Gastroesophageal sphincter (tissue), 3 donors: ENCODE measurements at regions not wholly inside any gene's neighbourhood (a gene's known extent, or its start where the extent isn't known, plus 50 kb on each side); places are given as distances from the start of the nearest gene placed in this dataset.

Experiments used
- CTCF ChIP-seq, 4 experiments: fragments of 200-600 bp in 2 of 4; fragments of 450-650 bp in 2 of 4; sonication (generic) in 1 of 4; IDR thresholded peaks; one replicate each; pipeline ENCODE4 v1.5.1; 2017 to 2019; ENCODE audit warnings: antibody characterized with exemption in 4 of 4, mild to moderate bottlenecking in 2 of 4, moderate library complexity in 2 of 4
- POLR2A ChIP-seq, 2 donors: fragments of 450-650 bp; IDR thresholded peaks; one replicate each; pipeline ENCODE4 v1.6.1; 2017; ENCODE audit warnings: antibody characterized with exemption in 2 of 2, mild to moderate bottlenecking in 2 of 2, moderate library complexity in 1 of 2

- TF ChIP-seq CTCF (IDR thresholded peaks at IDR 0.05) (no peak), POLR2A (IDR thresholded peaks at IDR 0.05) (no peak)
Observed at GRCh38 chr2:195392446-195393336, 264.3 kb upstream of the SLC39A10 start.
